ENCODE measurements at regions not wholly inside any gene's neighbourhood (a gene's known extent, or its start where the extent isn't known, plus 50 kb on each side); places are given as distances from the start of the nearest gene placed in this dataset.

DNA sequence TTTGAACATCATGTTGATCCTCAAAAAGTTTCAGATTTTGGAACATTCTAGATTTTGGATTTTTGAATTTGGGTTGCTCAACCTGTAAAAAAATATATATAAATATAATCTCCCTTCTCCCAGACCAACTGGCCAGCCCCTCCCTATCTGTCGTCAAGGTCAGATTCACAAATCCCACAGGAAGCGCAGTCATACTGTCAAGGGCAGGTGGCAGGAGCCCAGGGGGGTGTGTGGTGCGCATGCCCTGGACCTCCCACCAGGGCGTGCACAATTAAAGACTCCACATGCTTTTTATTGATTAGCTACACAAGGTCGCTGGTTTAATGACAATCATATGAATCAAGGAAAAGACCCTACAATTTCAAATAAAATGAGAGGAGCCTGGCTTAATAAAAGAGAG, 77.0 kb upstream of the EEPD1 start:
- DNase-seq = no peak

DNA sequence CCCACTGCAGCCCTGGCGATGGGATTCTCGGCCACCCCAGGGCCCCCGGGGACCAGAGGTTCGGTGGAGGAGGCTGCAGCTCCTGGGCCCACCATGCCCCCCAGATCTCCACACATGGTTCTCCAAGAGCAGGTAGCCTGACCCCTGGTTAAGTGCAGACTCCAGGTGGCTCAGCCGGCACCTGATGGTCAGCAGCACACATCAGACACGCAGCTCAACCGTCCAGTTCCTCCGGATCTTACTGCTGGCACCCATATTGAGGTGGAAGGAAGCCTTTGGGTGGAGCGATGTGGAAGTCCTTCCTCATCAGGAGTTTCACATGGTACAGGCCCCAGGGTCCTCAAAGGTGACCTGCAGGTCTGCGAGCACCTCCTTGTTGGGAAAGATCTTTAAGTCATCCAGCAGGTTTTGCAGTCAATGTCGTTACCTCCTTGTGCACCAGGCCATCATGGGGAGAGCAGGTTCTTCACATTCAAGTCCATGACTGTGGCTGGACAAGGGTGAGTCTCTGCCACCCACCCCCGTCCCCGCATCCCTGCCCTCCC, 74.2 kb upstream of the EEPD1 start:
- no peak for DNase-seq

DNA sequence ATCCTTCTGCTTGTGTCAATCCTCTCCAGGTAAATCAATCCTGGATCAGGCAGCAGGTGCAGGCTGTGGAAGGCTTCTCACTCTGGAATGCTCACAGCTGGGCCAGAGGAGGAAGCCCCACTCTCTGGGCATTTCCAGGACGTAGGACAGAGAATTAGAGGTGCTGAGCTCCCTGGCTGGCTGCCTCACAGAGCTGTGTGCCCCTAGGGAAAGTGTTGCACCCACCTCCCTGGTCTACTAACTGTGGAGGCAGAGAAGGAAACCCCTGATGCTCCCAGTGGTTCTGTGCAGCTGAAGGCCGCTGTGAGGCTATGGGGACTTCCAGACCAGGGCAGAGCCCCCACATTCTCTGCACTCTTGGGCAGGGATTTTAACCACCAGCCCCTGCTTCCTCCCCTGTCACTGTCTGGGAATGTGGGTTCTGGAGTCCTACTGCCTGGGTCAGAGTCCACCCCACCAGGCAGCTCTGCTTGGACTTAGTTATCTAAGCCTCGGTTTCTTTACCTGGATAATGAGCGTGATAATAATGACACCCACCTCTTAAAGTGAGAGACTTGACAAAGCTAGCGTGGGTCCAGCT, 73.5 kb upstream of the EEPD1 start:
- no peak for DNase-seq

DNA sequence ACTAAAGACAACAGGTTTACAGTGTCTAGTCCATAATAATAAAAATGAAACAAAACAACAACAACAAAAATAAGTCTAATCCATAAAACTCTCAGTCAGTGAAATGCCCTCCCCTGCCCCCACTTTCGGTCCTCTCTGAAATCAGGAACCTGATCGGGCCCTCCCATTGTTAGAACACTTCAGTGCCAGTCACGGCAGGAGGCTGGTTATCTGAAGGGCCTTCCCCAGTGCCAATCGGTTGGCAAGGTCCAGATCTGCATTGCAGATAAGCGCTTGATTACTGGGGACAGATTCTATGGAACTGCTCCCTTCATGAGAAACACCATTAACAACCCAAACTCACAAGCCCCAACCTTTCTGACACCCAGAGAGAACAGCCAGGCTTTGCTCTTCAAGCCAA, 72.2 kb upstream of the EEPD1 start:
- DNase-seq = no peak

DNA sequence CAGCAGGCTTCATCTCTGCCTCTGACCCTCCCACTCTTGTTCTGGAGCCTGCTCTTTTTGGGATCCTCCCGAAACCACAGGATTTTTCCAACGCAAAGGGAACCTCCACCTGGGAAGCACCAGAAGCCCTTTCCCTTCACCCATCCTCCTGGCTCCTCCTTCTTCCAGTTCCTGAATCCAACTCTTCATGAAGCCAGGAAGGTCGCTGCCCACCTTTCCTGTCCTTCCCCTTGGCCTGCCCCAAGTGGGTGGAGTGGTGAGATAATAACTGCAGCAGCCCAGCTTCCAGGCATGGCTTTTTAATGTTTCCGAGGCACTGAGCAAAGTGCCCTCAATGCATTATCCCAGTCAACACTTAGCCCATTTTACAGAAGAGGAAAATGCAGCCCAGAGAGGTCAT, 70.8 kb upstream of the EEPD1 start:
- no peak for DNase-seq

DNA sequence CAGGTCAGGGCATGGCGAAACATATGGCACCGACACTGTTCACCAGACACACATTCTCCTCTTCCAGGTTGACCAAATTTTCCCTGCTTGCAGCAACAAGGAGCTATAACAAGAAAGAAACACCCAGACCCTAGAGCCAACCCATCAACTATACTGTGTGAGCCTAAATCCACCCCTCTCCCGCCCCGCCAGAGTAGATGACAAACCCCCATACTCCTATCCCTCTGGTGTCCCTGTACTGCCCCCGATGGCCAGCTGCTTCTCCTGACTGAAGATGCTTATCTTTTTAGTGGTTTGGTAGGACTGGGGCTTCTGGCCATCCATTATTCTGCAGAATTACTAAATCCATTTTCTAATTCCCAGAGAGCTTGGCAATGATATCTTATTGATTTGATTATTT, 70.1 kb upstream of the EEPD1 start:
- DNase-seq = no peak

DNA sequence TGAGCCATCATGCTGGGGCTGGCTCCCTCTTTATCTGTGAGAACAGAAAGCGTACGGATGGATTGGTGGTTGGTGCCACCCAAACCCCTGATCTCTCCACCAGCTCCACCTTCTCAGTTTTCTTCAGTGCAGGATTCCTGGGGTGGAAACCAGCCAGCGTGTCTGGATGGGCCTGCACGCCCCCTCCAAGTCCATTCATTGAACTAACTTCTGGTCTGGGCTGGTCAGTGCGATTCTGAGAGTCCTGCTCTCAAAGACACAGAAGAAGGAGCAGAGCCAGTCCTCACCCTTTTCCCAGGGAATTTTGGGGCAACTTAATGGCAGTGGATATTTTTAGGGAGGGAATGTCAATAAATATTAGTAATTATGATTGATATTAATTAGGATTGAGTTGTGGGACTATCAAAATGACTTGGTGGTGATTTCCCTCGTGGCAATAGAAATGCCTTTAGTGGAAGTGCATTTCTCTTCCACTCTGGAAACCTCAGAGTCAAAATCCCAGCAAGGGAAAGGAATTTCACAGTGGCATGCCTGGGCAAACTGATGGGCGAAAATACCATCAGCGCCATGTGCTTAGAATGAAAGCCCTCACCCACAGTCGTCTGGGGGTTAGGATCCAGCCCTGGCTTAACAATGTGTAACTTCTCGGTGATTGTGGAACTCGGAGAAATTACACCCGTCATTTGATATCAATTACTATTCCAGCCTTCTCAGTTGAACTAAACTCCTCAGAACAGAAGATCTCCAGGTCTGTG, 69.3 kb upstream of the EEPD1 start:
- no peak for DNase-seq

DNA sequence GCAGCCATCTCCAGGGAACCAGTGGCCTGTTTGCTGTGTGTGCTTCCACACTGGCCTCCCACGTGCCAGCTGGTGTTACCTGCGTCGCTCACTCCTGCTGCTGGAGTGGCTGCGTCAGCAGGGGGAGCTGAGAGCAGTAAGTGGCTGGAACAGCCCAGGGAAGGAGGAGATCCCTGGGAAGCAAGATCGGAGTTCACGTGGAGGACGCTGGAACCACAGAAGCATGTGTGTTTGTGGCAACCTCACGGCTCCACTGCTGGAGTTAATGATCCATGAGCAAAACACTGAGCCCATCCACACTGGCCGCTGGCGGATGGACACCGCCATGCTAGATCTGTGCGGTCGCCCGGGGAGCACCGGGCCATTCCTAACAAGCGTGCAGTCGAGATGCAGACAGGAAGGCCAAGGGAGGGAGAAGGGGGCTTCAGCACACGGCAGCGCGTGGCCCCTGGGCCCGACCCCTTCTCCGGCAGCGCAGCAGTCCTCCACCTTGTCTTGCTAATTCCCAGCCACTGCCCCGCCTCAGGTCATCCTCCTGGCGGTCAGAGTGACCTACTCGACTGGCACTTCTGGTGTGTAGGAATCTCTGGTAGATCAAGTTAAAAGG, 68.5 kb upstream of the EEPD1 start:
- DNase-seq = no peak

DNA sequence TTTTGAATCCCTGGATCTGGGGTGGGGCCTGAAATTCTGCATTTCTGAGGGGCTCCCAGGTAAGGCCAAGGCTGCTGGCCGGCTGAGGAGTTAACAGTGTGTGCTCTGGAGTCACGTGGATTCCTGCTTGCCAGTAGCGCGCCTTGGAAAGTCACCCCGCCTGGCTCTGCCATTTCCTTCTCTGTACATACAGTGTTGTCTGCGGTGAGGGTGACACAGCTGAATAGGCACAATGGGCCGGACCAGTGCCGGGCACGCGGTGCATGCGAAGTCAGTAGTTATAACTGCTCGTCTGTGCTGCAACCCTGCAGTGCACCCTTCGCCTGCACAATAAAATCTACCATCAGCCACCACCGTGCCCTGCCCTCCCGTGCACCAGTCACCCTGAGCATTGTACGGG, 68.0 kb upstream of the EEPD1 start:
- no peak for DNase-seq

DNA sequence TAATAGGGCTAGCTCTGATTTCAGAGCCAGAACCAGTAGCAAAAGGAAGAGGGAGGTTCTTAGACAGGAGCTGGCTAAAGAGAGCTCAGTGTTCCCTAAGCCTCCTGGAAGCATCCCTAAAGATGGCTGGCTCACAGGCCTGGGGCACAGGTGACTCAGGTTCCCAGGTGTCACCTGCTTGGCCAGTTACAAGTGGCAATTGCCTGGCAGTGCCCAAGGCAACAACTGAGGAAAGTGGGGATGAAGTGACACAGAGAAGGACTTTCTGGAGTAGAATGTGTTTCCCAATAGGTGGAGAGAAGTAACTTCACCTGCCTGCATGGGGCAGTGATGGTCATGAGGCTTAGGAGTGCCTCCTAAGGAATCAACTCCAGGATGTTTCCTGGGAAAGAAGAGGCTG, 66.5 kb upstream of the EEPD1 start:
- DNase-seq = no peak

DNA sequence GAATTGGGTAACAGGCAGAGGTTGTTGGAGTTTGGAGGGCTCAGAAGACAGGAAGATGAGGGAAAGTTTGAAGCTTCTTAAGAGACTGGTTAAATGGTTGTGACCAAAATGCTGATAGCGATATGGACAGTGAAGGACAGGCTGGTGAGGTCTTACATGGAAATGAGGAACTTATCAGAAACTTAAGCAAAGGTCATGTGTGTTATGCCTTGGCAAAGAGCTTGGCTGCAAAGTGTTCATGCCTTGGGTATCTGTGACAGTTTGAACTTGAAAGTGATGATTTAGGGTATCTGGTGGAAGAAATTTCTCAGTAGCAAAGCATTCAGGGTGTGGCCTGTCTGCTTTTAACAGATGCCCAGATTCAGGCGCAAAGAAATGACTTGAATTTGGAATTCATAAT, 64.5 kb upstream of the EEPD1 start:
- no peak for DNase-seq

DNA sequence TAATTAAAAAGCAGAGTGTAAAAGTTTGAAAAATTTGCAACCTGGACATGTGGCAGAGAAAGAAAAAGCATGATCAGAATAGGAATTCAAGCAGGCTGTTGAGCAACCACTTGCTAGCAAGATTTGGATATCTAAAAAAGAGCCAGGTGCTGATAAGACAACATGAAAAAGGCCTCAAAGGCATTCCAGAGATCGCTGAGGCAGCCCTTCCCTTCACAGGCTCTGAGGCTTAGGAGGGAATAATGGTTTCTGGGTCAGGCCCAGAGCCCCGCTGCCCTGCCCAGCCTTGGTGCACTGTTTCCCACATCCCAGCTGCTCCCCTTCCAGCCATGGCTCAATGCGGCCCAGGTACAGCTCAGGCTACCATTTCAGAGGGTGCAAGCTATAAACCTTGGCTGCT, 64.1 kb upstream of the EEPD1 start:
- no peak for DNase-seq

DNA sequence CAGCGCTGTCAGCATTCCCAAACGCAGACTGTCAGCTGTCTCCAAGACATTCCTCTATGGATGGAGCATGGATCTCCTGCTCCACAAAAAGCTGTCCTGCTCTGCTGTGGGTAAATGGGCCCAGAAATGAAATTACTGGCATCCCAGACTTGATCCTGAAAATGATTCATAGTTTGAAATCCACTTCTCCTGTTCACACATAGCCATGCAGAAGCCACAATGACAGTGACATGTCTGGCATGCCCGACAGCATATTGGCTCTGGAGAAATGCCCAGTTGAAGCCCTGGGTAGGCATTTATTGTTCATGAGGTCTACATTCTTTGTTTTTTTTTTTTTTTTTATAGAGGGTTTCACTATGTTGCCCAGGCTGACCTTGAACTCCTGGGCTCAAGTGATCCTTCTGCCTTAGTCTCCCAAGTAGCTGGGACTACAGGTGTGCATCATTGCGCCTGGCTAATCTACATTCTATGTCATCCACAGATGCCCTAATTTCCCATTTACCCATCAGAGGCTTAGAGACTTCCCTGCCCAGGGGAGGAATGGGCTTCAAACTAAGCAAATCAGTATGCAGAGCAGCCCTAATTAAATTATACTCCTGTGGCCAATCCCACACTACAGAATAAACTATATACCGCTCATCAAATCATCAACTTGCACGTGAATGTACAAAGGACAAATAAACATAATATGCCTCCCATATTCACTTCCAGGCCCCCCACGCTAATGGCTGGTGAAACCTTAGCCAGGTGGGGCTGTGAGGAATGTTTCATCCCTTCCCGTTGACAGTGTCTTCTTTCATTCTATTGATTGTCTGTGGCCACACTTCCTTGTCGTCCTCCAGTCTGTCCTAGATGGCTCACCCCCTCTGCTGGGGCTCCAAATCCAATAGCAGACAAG, 61.8 kb upstream of the EEPD1 start:
- no peak for DNase-seq

DNA sequence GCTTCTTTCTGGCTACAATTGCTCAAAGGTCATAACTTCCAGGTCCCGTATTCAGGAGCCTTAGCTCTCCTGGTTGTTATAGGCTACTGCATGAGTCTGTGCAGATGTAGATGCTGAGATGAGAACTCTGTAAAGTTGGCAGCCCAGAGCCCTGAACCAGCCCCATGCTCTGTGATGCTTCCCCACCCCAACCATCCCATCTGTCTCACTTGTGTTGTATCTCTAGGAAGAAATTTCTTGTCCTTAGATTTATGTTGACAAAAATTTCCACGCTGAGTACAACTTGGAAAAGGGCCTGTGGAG, 61.2 kb upstream of the EEPD1 start:
- DNase-seq = no peak

DNA sequence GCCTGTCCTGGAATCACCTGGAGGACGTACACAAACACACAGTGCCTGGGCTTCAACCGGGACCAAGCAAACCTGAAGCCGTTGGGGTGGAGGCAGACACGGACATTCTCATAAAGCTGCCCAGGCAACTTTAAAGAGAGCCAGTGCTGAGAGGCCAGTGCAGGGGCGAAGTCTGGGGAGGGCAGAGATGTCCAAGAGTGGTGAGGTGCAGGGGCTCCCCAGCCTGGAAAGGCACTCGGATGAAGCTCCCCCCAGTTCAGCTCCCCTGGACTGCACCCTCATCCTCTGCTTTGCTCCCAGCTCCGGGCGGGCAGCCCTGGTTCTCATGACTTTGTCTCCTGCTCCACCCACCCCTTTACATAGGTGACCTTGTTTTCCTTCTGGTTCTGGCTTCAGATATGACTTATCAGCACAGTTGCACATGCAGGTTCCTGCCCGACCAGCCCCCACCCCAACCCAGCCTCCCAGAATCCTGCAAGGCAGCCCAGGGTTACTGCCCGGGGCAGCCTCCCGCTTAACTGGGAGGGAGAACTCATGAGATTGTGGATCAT, 60.8 kb upstream of the EEPD1 start:
- DNase-seq = no peak

DNA sequence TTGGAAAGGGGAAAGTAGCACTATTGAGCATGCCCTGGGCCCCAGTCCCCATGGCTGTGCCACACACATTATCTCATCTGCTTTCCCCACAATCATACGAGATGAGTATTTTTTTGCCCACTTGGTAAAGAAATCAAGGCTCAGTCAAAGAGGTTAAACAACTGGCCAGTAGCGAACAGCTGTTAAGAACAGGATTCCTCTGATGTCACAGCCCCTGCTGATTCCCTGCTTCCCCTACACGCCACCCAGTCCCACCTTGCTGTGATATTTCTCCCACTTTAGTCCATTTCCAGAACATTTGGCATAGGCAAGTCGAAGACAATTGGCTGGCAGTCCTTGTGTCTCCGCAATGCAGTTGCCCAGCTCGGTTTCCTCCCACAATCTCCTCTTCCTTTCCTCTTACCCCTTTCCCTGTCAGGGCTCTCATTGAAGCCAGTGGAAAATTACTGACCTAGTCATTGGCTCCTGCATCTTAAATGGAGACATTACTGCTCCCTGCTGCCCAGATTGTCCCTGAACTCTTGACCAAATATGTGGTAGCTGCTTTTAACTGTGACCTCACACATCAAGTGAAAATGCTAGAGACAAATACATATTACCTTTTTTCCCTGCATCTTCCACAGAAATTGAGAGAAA, 56.5 kb upstream of the EEPD1 start:
- no peak for DNase-seq

DNA sequence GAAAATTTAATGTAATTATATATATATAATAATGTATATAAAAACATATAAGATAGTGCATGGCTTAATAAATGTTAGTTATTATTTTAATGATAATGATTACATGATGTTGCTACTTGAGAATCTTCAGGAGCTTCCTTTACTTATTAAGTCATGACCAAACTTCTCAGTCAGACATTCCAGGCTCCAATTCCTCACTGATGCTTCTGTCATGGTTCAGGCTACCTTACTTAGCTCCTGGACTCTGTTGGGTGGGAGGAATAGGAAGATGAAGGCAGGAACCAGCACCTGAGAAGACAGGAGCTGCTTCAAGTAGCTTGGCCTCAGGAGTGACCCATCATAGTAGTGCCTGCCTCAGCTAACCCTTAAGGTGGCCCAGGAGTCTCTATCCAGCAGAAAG, 55.0 kb upstream of the EEPD1 start:
- no peak for DNase-seq

DNA sequence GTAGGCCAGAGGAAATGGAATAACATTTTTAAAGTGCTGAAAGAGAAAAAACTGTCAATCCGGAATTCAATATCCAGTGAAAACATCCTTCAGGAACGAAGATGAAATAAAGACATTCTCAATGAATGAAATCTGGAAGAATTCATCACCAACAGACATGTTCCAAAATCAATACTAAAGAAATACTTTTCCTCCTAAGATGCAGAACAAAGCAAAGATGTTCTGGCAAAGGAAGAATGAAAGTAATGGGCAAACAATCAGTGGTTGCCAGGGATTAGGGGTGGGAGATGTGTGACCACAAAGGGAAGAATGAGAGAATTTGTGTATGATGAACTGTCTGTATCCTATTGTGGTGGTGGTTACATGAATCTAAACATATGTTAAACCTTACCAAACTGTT, 52.8 kb upstream of the EEPD1 start:
- no peak for DNase-seq

DNA sequence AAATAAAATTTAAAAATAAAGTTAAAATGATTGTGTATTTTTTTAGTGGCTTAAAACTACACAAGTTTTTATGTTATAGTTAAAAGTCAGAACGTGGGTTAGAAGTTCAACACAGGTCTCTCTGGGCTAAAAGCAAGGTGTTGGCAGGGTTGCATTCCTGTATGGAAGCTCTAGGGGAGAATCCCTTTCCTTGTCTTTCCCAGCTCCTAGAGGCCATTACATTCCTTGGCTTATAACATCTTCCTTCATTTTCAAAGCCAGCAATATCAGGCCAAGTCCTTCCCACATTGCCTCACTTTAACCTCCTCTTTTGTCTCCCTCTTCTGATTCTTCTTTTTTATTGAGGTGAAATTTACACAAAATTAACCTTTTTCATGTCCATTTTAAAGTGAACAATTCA, 52.4 kb upstream of the EEPD1 start:
- DNase-seq = no peak

Measured in central memory CD4-positive, alpha-beta T cell (primary cell).